PC-3 (cell line): ENCODE measurements at regions not wholly inside any gene's neighbourhood (a gene's known extent, or its start where the extent isn't known, plus 50 kb on each side); places are given as distances from the start of the nearest gene placed in this dataset.

ENCODE experiments used
- CTCF ChIP-seq: fragments of 300-600 bp; sonication (generic); conservative IDR thresholded peaks from 2 replicates; pipeline ENCODE4 v1.5.1; 2017; ENCODE audit warnings: antibody characterized with exemption, low read depth, mild to moderate bottlenecking, low read length
- EZH2 ChIP-seq: fragments of 300-600 bp; sonication (generic); IDR thresholded peaks from one replicate; pipeline ENCODE4 v1.6.1; 2017; ENCODE audit warnings: antibody characterized with exemption, mild to moderate bottlenecking, low read length; ENCODE audit not compliant: unreplicated experiment

- no peak for TF ChIP-seq CTCF
- TF ChIP-seq EZH2: no peak
Measured at GRCh38 chr10:8163824-8164223, 109.3 kb downstream of the GATA3 start.
